Kidney (tissue), 13 donors: ENCODE measurements at regions not wholly inside any gene's neighbourhood (a gene's known extent, or its start where the extent isn't known, plus 50 kb on each side); places are given as distances from the start of the nearest gene placed in this dataset.
A peak's percentile ranks its signal among the peaks of the same experiment; 100 is the strongest.

Experiments used
- DNase-seq, 5 donors: peaks; one replicate each; pipeline ENCODE4 v3.0.0-alpha.2; 2013 to 2020
- FAIRE-seq: peaks from 2 replicates; lab custom pipeline; 2012; peaks lifted over from hg19 to GRCh38; lab: Jason Lieb, UNC
- H3K27ac ChIP-seq, 2 donors: one replicate each; pipeline ENCODE4 v1.7.0; 2013; ENCODE audit warnings: low read depth in 2 of 2, low read length in 2 of 2, inconsistent platforms in 1 of 2
- H3K27me3 ChIP-seq: one replicate; pipeline ENCODE4 v1.7.1; 2013; ENCODE audit warnings: low read length, inconsistent platforms; ENCODE audit not compliant: control insufficient read depth, insufficient read depth
- H3K36me3 ChIP-seq, 3 donors: one replicate each; pipeline versions ENCODE4 v1.7.0 to v1.7.1; 2013; ENCODE audit warnings: low read length in 3 of 3, control low read depth in 1 of 3, inconsistent platforms in 1 of 3; ENCODE audit not compliant: insufficient read depth in 3 of 3, control insufficient read depth in 2 of 3
- H3K4me1 ChIP-seq, 3 donors: one replicate each; pipeline versions ENCODE4 v1.7.0 to v1.7.1; 2013; ENCODE audit warnings: low read length in 3 of 3, inconsistent platforms in 1 of 3, low read depth in 1 of 3; ENCODE audit not compliant: control insufficient read depth in 2 of 3, insufficient read depth in 2 of 3
- H3K4me3 ChIP-seq, 3 donors: one replicate each; pipeline versions ENCODE4 v1.7.0 to v1.8.1; 2013; ENCODE audit warnings: low read length in 3 of 3, control low read depth in 1 of 3, inconsistent platforms in 1 of 3
- H3K9ac ChIP-seq, 3 donors: one replicate each; pipeline versions ENCODE4 v1.7.0 to v1.7.1; 2013; ENCODE audit warnings: low read length in 3 of 3, control low read depth in 1 of 3, inconsistent platforms in 1 of 3
- H3K9me3 ChIP-seq, 3 donors: one replicate each; pipeline versions ENCODE4 v1.7.0 to v1.7.1; 2013; ENCODE audit warnings: low read length in 3 of 3, control low read depth in 1 of 3, inconsistent platforms in 1 of 3; ENCODE audit not compliant: control insufficient read depth in 2 of 3, insufficient read depth in 1 of 3
- CTCF ChIP-seq: IDR thresholded peaks from 3 replicates; pipeline ENCODE4 v1.5.1; 2012; ENCODE audit warnings: mild to moderate bottlenecking, moderate library complexity, borderline replicate concordance; ENCODE audit not compliant: insufficient read depth; ENCODE audit errors: extremely low read depth
- intact Hi-C: fragments of 100-400 bp; cut with DNase I; formaldehyde crosslinking; loops from one replicate; pipeline ENCODE4 v1.11.1; 2022
- donor health status: control.
- donor health status: control.
- donor health status: control.
- donor health status: control.
- donor health status: control.
- donor health status: DM: yes; HTN: yes; CAD: no.
- donor health status: Normal renal cell carcinoma (clear cell type).

- Histone ChIP-seq H3K27me3 (no peaks in the 10 kb centered on the region), H3K9ac (no peak overlapping the region), H3K27ac (no peak overlapping the region), H3K9me3 (peaks cover 0 to 1% (median 0%) of the 10 kb centered on the region in 3 donors), H3K36me3 (no peaks in the 10 kb centered on the region), H3K4me1 (no peaks in the 10 kb centered on the region), H3K4me3 (no peak overlapping the region)
- no peak for FAIRE-seq
- no peak for TF ChIP-seq CTCF
- no peak for DNase-seq
- intact Hi-C loops = no loop called here
These were observed 111.1 kb downstream of the SINHCAF start for GRCh38 chr12:31214626-31215517.

DNA sequence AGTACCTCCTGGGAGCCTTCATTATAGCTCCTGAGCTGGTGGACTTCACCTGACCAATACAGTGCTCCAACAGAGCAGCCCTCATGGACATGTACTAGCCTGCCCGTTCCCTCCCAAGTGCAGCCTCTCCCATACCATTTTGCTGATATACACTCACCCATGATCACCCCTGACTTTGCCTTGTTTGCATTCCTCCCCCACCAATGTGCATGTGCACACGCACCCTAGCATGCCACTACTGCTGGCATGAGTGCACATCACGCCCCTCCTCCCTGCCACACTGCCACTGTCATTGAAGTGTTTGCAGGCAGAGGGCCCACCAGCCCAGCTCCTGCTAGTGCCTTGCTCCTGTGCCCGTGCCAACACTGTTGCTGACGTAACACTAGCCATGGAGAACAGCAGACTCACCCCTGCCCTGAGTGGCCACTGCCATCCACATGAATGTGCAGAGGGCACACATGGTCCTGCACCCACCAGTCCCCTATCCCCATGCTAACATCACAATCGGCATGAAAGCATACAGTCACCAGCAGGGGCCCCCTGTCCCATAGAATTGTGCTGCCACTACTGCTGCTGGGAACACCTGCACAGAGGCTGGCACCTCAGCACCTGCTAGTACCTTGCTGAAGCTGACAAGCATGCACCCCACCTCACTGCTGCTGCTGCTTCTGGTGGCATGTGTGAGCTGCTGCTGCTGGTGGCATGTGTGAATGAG, 110.3 kb downstream of the SINHCAF start:
- no peak for TF ChIP-seq CTCF
- intact Hi-C loops = no loop called here

GRCh38 chr12:31216479-31216878, 109.5 kb downstream of the SINHCAF start:
- no peaks in the 10 kb centered on the region for H3K27me3 ChIP-seq
- H3K9ac ChIP-seq = no peak overlapping the region
- no peak overlapping the region for H3K27ac ChIP-seq
- no peaks in the 10 kb centered on the region for H3K4me1 ChIP-seq
- intact Hi-C loops = no loop called here
- H3K4me3 ChIP-seq = no peak overlapping the region
- H3K36me3 ChIP-seq = no peaks in the 10 kb centered on the region
- DNase-seq (no peak), FAIRE-seq (no peak)
- TF ChIP-seq CTCF = no peak
- peaks cover 0 to 1% (median 0%) of the 10 kb centered on the region in 3 donors for H3K9me3 ChIP-seq

More for the DNA sequence above, 110.3 kb downstream of the SINHCAF start:
- H3K4me1 ChIP-seq = no peaks in the 10 kb centered on the region
- no peaks in the 10 kb centered on the region for H3K27me3 ChIP-seq
- H3K9ac ChIP-seq = no peak overlapping the region
- peak in 3 of 5 donors; percentile 25 to 52 (median 43) for DNase-seq
- H3K4me3 ChIP-seq = no peak overlapping the region
- no peak overlapping the region for H3K27ac ChIP-seq
- H3K9me3 ChIP-seq = peaks cover 0 to 1% (median 0%) of the 10 kb centered on the region in 3 donors
- H3K36me3 ChIP-seq = no peaks in the 10 kb centered on the region
- no peak for FAIRE-seq
